ENCODE measurements at regions not wholly inside any gene's neighbourhood (a gene's known extent, or its start where the extent isn't known, plus 50 kb on each side); places are given as distances from the start of the nearest gene placed in this dataset.

DNA sequence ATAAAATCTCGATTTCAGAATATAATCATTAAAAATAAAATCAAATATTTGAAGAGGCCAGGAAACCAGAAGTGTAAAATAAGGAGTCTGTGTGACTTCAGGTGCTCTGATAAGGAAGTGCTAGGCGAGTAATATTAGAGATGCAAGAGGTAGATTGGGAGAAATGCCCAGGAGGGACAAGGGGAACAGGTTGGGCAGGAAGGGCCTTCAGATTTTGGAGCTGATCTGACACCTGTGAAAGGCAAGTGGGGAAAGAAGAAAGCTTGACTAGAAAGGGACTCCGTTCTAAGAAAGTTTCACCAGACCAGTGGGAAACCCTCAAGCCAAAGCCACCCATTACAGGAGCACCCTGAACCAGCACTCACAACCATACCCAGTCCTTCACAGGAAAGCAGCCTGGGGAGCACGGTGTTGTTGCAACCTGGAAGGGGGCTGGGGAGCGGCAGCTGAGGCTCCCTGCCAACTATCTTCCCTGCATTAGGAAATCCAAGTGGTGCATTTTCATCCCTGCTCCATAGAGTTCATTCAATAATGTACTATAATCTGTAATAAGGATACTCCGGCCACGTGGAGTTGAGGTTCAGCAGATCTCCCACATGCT is 57.5 kb upstream of the GREB1L start:
- Histone ChIP-seq H3K4me1 (ENCODE audit: control insufficient read depth, insufficient read depth, low read length) (no peaks in the 10 kb centered on the region), H3K9me3 (replicated peaks; ENCODE audit: control insufficient read depth, low read depth, low read length) (no peaks in the 10 kb centered on the region), H3K27ac (ENCODE audit: low read length) (no peak overlapping the region), H3K27me3 (ENCODE audit: control insufficient read depth, insufficient read depth, low read length) (no peaks in the 10 kb centered on the region), H3K36me3 (ENCODE audit: control insufficient read depth, insufficient read depth, low read length) (no peaks in the 10 kb centered on the region), H3K4me3 (ENCODE audit: low read length) (no peak overlapping the region)
- 73% methylated on average over 2 of the region's 7 CpGs for WGBS (ENCODE audit: insufficient coverage)
- no peak for DNase-seq

DNA sequence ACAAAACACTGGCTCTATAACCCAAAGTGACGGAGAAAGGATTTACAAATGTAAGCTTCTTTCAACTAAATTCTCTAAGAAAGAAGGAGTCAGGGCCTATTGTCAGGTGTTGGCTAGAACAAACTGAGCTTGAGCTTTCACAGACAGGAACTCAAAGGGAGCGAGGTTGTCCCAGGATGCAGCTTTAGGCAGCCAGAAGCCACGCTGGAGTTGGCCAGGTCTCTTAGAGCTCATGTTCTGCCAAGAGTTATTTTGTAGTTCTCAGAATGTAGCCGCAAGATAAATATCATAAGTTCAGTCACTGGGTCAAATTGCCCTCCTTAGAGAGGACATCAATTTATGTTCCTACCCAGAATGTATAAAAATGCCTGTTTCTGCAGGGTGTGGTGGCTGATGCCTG is 54.1 kb upstream of the GREB1L start:
- no peaks in the 10 kb centered on the region for H3K4me1 ChIP-seq (ENCODE audit: control insufficient read depth, insufficient read depth, low read length)
- DNase-seq = peak; percentile 15
- no peak overlapping the region for H3K27ac ChIP-seq (ENCODE audit: low read length)
- no peaks in the 10 kb centered on the region for H3K36me3 ChIP-seq (ENCODE audit: control insufficient read depth, insufficient read depth, low read length)
- WGBS (ENCODE audit: insufficient coverage) = 57% methylated on average over 1 of the region's 4 CpGs
- no peaks in the 10 kb centered on the region for H3K9me3 ChIP-seq (replicated peaks; ENCODE audit: control insufficient read depth, low read depth, low read length)
- H3K4me3 ChIP-seq (ENCODE audit: low read length) = no peak overlapping the region
- no peaks in the 10 kb centered on the region for H3K27me3 ChIP-seq (ENCODE audit: control insufficient read depth, insufficient read depth, low read length)

DNA sequence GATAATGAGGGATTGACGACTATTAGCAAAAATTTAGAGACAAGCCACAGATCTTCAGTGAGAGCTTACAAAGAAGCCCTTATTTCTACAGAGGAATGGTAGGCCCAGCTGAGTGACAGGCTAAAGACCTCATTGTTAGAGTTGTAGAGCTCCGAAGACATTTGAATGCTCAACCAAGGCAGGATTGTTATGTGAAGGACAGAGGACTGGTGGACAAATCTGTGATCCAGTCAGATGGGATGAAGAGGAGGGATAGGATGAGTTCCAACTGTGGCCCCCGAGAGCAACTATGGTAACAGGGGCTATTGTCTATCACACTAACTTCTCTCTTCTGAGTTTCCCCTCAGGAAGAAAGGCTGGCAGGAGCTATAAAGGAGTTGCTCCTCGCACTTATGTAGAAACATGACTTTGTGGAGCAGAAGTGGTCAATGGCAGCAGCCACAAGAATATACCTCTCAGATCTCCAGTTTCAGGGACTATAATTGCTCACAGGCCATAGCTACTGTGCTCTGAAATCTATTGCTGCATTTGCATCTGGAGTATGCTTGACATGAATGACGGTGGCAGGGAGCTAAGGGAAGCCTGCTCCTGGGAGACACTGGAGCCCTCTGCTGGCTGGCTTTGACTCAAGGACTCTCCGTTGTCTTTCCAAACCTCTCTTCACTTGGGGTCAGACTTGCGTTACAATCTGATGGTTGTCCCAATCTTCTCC is 50.3 kb upstream of the GREB1L start:
- no peaks in the 10 kb centered on the region for H3K36me3 ChIP-seq (ENCODE audit: control insufficient read depth, insufficient read depth, low read length)
- H3K9me3 ChIP-seq (replicated peaks; ENCODE audit: control insufficient read depth, low read depth, low read length) = no peaks in the 10 kb centered on the region
- no peaks in the 10 kb centered on the region for H3K4me1 ChIP-seq (ENCODE audit: control insufficient read depth, insufficient read depth, low read length)
- WGBS (ENCODE audit: insufficient coverage) = 53% methylated on average over 4 of the region's 7 CpGs
- H3K27me3 ChIP-seq (ENCODE audit: control insufficient read depth, insufficient read depth, low read length) = no peaks in the 10 kb centered on the region
- no peak overlapping the region for H3K4me3 ChIP-seq (ENCODE audit: low read length)
- DNase-seq = peak; percentile 38
- H3K27ac ChIP-seq (ENCODE audit: low read length) = no peak overlapping the region

Measured in muscle of leg (tissue), 3 donors.